ENCODE measurements at regions not wholly inside any gene's neighbourhood (a gene's known extent, or its start where the extent isn't known, plus 50 kb on each side); places are given as distances from the start of the nearest gene placed in this dataset.

DNA sequence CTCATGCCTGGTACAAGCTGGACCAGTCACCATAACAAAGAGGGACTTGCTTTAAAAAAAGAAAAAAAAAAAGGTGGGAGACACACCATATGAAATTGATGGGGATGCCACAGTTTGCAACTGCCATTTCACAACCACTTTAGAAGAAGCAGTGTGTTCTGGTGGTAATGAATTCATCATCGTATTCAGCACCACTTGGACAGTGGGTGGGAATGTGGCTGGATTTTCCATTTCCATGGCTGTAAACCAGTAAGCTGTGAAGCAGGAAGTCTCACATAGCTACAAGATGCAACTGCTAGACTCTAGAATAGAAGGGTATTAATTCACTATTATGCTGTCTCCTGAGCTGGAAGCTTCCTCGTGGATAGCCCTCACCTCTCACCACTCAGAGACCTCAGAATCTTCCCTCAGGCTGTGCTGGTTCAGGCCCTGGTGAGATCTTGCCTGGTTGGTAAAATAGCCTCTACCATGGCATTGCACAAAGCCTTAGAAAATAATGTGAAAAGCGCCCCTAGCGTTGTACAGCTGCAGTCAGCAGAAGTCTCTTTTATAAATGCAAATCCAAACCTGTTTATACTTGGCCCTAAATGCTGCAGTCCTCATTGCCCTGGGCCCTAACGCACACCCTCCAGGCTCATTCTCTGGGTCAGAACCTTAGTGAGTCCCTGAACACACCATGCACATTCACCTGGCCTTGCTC lies 150.7 kb downstream of the KCTD15 start:
- TF ChIP-seq RAD21 (IDR thresholded peaks at IDR 0.05; ENCODE audit: low read depth) (no peak), EP300 (IDR thresholded peaks at IDR 0.05; ENCODE audit: borderline replicate concordance) (no peak), EGR1 (IDR thresholded peaks at IDR 0.05) (no peak), YY1 (IDR thresholded peaks at IDR 0.05; ENCODE audit: low read depth) (no peak), ZBTB7A (IDR thresholded peaks at IDR 0.05; ENCODE audit: low read depth) (no peak)

Data from Ishikawa (cell line).